ENCODE measurements at regions not wholly inside any gene's neighbourhood (a gene's known extent, or its start where the extent isn't known, plus 50 kb on each side); places are given as distances from the start of the nearest gene placed in this dataset.

- no peak for DNase-seq (ENCODE audit: low spot score)
These were observed 127.0 kb upstream of the CDH4 start for GRCh38 chr20:61125076-61125475.

- no peak for DNase-seq (ENCODE audit: low spot score)
These were observed 126.4 kb upstream of the CDH4 start for GRCh38 chr20:61125546-61126180.

- no peak for DNase-seq (ENCODE audit: low spot score)
These were observed 125.5 kb upstream of the CDH4 start for GRCh38 chr20:61126369-61127195.

- DNase-seq (ENCODE audit: low spot score) = no peak
These were observed 124.6 kb upstream of the CDH4 start for GRCh38 chr20:61127311-61128039.

GRCh38 chr20:61128701-61129269 lies 123.3 kb upstream of the CDH4 start:
- DNase-seq (ENCODE audit: low spot score) = no peak

- DNase-seq (ENCODE audit: low spot score) = no peak
These were observed 122.8 kb upstream of the CDH4 start for GRCh38 chr20:61129311-61129710.

GRCh38 chr20:61130156-61130555 lies 121.9 kb upstream of the CDH4 start:
- DNase-seq (ENCODE audit: low spot score) = no peak

- no peak for DNase-seq (ENCODE audit: low spot score)
These were observed 120.1 kb upstream of the CDH4 start for GRCh38 chr20:61131944-61132343.

- DNase-seq (ENCODE audit: low spot score) = no peak
These were observed 118.5 kb upstream of the CDH4 start for GRCh38 chr20:61133611-61134010.

- DNase-seq (ENCODE audit: low spot score) = no peak
These were observed 117.6 kb upstream of the CDH4 start for GRCh38 chr20:61134296-61135030.

GRCh38 chr20:61135266-61135665 lies 116.8 kb upstream of the CDH4 start:
- no peak for DNase-seq (ENCODE audit: low spot score)

- peak; percentile 82 for DNase-seq (ENCODE audit: low spot score)
These were observed 116.1 kb upstream of the CDH4 start for GRCh38 chr20:61135968-61136367.

- DNase-seq (ENCODE audit: low spot score) = no peak
These were observed 113.5 kb upstream of the CDH4 start for GRCh38 chr20:61138566-61138965.

GRCh38 chr20:61139031-61139430 lies 113.0 kb upstream of the CDH4 start:
- no peak for DNase-seq (ENCODE audit: low spot score)

GRCh38 chr20:61140576-61140975 lies 111.5 kb upstream of the CDH4 start:
- no peak for DNase-seq (ENCODE audit: low spot score)

- DNase-seq (ENCODE audit: low spot score) = no peak
These were observed 106.0 kb upstream of the CDH4 start for GRCh38 chr20:61146023-61146422.

- DNase-seq (ENCODE audit: low spot score) = no peak
These were observed 102.4 kb upstream of the CDH4 start for GRCh38 chr20:61149636-61150035.

GRCh38 chr20:61157301-61157700 lies 94.8 kb upstream of the CDH4 start:
- DNase-seq (ENCODE audit: low spot score) = no peak

- DNase-seq (ENCODE audit: low spot score) = no peak
These were observed 91.9 kb upstream of the CDH4 start for GRCh38 chr20:61159957-61160686.

- no peak for DNase-seq (ENCODE audit: low spot score)
These were observed 90.2 kb upstream of the CDH4 start for GRCh38 chr20:61161726-61162390.

- DNase-seq (ENCODE audit: low spot score) = no peak
These were observed 89.6 kb upstream of the CDH4 start for GRCh38 chr20:61162451-61162850.

All from ecto neural progenitor cell (in vitro differentiated cells).